ENCODE measurements at regions not wholly inside any gene's neighbourhood (a gene's known extent, or its start where the extent isn't known, plus 50 kb on each side); places are given as distances from the start of the nearest gene placed in this dataset.

GRCh38 chr2:117085256-117085655 lies 729.2 kb upstream of the DDX18 start:
- no peak for TF ChIP-seq CTCF (IDR thresholded peaks at IDR 0.05)
- Mint-ChIP-seq H3K27ac (no peak overlapping the region), H3K9me3 (peaks cover 6% of the 10 kb centered on the region), H3K27me3 (no peaks in the 10 kb centered on the region), H3K36me3 (ENCODE audit: low read depth) (no peaks in the 10 kb centered on the region), H3K4me3 (no peak overlapping the region), H3K4me1 (ENCODE audit: low read depth) (no peaks in the 10 kb centered on the region)
- CTCF ChIA-PET, result no interaction called here
- DNase-seq, result no peak
- intact Hi-C loops (cut with micrococcal nuclease), result no loop called here
- POLR2A ChIA-PET, result no interaction called here
- ATAC-seq, result no peak

- DNase-seq (no peak), ATAC-seq (no peak)
- intact Hi-C loops (cut with micrococcal nuclease), result no loop called here
- Mint-ChIP-seq H3K4me1 (ENCODE audit: low read depth) (no peaks in the 10 kb centered on the region), H3K36me3 (ENCODE audit: low read depth) (no peaks in the 10 kb centered on the region), H3K27ac (no peak overlapping the region), H3K27me3 (no peaks in the 10 kb centered on the region), H3K4me3 (no peak overlapping the region), H3K9me3 (peaks cover 6% of the 10 kb centered on the region)
- ChIA-PET POLR2A (no interaction called here), CTCF (no interaction called here)
- no peak for TF ChIP-seq CTCF (IDR thresholded peaks at IDR 0.05)
Measured at GRCh38 chr2:117085737-117086136, 728.8 kb upstream of the DDX18 start.

DNA sequence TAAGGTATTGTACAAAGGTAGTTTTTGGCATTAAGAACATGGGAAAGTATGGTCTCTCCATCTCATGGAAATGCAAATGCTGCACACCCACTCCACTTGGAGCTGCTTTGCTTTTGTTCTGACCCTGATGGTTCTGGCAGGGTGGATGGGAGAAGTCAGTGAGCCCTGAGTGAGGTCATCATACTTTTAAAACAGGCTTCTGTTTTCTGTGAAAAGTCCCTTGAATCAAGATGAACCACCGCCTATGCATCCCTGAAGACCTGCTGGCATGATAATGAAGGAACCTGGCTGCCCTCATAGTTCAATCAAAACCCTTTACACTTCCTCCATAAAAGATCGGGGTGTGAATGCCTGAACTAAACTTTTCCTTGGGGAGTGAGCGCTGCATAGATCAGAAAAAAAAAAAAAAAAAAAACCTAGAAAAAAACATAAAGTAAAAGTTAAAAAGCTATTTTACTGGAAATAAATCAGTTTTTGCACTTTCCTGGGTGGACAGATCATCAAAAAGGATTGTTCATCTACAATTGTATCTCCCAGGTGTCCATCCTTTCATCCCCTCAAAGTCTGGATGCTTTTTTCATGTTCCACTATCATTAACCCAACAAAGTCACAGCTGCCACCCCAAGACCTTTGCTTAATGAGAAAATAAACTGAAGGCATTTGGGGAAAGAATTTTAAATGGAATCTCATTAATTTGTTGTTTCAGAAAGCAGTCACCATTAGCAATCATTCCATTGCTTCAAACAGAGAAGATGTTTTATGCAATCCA lies 728.1 kb upstream of the DDX18 start:
- peaks cover 4% of the 10 kb centered on the region for H3K9me3 Mint-ChIP-seq
- no peak for TF ChIP-seq CTCF (IDR thresholded peaks at IDR 0.05)
- H3K36me3 Mint-ChIP-seq (ENCODE audit: low read depth), result no peaks in the 10 kb centered on the region
- POLR2A ChIA-PET, result no interaction called here
- no peaks in the 10 kb centered on the region for H3K4me1 Mint-ChIP-seq (ENCODE audit: low read depth)
- DNase-seq (no peak), ATAC-seq (no peak)
- intact Hi-C loops (cut with micrococcal nuclease), result no loop called here
- CTCF ChIA-PET, result no interaction called here
- H3K4me3 Mint-ChIP-seq, result no peak overlapping the region
- no peak overlapping the region for H3K27ac Mint-ChIP-seq
- H3K27me3 Mint-ChIP-seq, result no peaks in the 10 kb centered on the region

GRCh38 chr2:117086943-117087250 lies 727.6 kb upstream of the DDX18 start:
- H3K27me3 Mint-ChIP-seq, result no peaks in the 10 kb centered on the region
- no peaks in the 10 kb centered on the region for H3K36me3 Mint-ChIP-seq (ENCODE audit: low read depth)
- no peaks in the 10 kb centered on the region for H3K4me1 Mint-ChIP-seq (ENCODE audit: low read depth)
- H3K4me3 Mint-ChIP-seq, result no peak overlapping the region
- DNase-seq (no peak), ATAC-seq (no peak)
- POLR2A ChIA-PET, result no interaction called here
- CTCF ChIA-PET, result no interaction called here
- H3K27ac Mint-ChIP-seq, result no peak overlapping the region
- peaks cover 4% of the 10 kb centered on the region for H3K9me3 Mint-ChIP-seq
- intact Hi-C loops (cut with micrococcal nuclease), result no loop called here
- no peak for TF ChIP-seq CTCF (IDR thresholded peaks at IDR 0.05)

DNA sequence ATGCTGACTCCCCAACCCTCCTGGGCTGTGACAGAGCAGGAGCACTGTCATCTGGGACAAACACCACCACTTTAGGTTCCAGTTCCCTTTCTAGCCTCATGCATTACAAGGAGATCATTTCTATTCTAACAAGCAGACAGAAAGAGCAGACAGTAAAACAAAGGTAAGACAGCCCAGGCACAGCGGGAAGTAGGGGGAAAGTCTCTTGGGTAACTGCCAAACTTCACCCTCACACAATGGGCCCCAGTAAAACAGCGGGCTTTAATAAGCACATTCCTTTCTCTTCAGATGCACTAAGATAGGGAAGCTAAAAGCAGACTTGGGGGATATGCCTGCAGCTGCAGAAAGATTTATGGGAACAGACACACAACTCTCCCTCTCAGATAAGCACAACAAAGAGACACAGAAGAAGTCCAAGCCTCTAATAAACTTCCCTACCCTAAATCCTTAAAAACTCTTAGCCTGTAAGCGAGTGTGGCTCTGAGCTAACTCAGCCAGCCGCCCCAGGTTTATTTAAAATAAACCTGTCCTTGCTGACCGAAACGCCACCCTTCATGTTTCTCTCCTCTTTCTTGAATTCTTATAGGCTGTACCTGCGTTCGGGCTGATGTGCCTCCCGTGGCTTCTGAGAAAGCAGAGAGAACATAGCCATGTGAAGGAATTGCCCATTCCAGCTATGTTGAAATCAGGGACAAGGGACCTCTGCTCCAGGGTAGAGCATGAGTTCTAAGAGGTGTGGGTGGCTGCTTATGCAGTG lies 726.8 kb upstream of the DDX18 start:
- H3K4me3 Mint-ChIP-seq, result no peak overlapping the region
- no peak overlapping the region for H3K27ac Mint-ChIP-seq
- no peaks in the 10 kb centered on the region for H3K36me3 Mint-ChIP-seq (ENCODE audit: low read depth)
- no peaks in the 10 kb centered on the region for H3K4me1 Mint-ChIP-seq (ENCODE audit: low read depth)
- DNase-seq (no peak), ATAC-seq (no peak)
- no peaks in the 10 kb centered on the region for H3K27me3 Mint-ChIP-seq
- TF ChIP-seq CTCF (IDR thresholded peaks at IDR 0.05), result no peak
- peaks cover 6% of the 10 kb centered on the region for H3K9me3 Mint-ChIP-seq
- ChIA-PET POLR2A (no interaction called here), CTCF (no interaction called here)
- intact Hi-C loops (cut with micrococcal nuclease), result no loop called here
